Loucy (cell line): ENCODE measurements at regions not wholly inside any gene's neighbourhood (a gene's known extent, or its start where the extent isn't known, plus 50 kb on each side); places are given as distances from the start of the nearest gene placed in this dataset.

Source experiments
- H2AFZ ChIP-seq: fragments of 200-600 bp; sonication (generic); 2 replicates; pipeline ENCODE4 v1.6.0; 2016; ENCODE audit warnings: antibody characterized with exemption, mild to moderate bottlenecking, low read length, moderate library complexity
- H3F3A ChIP-seq: fragments of 200-600 bp; 2 replicates; pipeline ENCODE4 v1.6.0; 2016; ENCODE audit warnings: antibody characterized with exemption, low read depth, mild to moderate bottlenecking
- H3K27me3 ChIP-seq: fragments of 200-600 bp; sonication (generic); 2 replicates; pipeline ENCODE4 v1.6.1; 2014; ENCODE audit warnings: low read length, mild to moderate bottlenecking; ENCODE audit not compliant: insufficient read depth, poor library complexity, severe bottlenecking
- H3K36me3 ChIP-seq: fragments of 200-600 bp; sonication (generic); 2 replicates; pipeline ENCODE4 v1.6.1; 2016; ENCODE audit warnings: low read length; ENCODE audit not compliant: insufficient read depth
- H3K4me1 ChIP-seq: fragments of 200-600 bp; sonication (generic); 2 replicates; pipeline ENCODE4 v1.5.1; 2014; ENCODE audit warnings: low read length, mild to moderate bottlenecking; ENCODE audit not compliant: insufficient read depth, poor library complexity, severe bottlenecking
- H3K4me2 ChIP-seq: fragments of 200-600 bp; sonication (generic); 2 replicates; pipeline ENCODE4 v1.6.0; 2014; ENCODE audit warnings: antibody characterized with exemption, low read length, low read depth, mild to moderate bottlenecking; ENCODE audit not compliant: poor library complexity, severe bottlenecking
- H3K4me3 ChIP-seq: fragments of 200-600 bp; sonication (generic); 2 replicates; pipeline ENCODE4 v1.5.1; 2014; ENCODE audit warnings: low read length, mild to moderate bottlenecking, mixed read lengths; ENCODE audit not compliant: poor library complexity, severe bottlenecking
- H3K79me2 ChIP-seq: fragments of 200-600 bp; sonication (generic); 2 replicates; pipeline ENCODE4 v1.6.1; 2014; ENCODE audit warnings: low read length; ENCODE audit not compliant: insufficient read depth
- H3K9ac ChIP-seq: fragments of 200-600 bp; sonication (generic); 2 replicates; pipeline ENCODE4 v1.6.0; 2014; ENCODE audit warnings: mild to moderate bottlenecking, low read depth, low read length, moderate library complexity; ENCODE audit not compliant: poor library complexity, severe bottlenecking
- H3K9me2 ChIP-seq: fragments of 200-600 bp; sonication (generic); replicated peaks from 2 replicates; pipeline ENCODE4 v1.6.1; 2016; ENCODE audit warnings: low read depth, low read length, mixed read lengths
- H3K9me3 ChIP-seq: fragments of 200-600 bp; sonication (generic); 2 replicates; pipeline ENCODE4 v1.6.1; 2014; ENCODE audit warnings: mild to moderate bottlenecking, antibody characterized with exemption, low read length, low read depth; ENCODE audit not compliant: insufficient read depth
- H4K20me1 ChIP-seq: fragments of 200-600 bp; sonication (generic); 2 replicates; pipeline ENCODE4 v1.6.0; 2014; ENCODE audit warnings: antibody characterized with exemption, low read length, mild to moderate bottlenecking; ENCODE audit not compliant: insufficient read depth, poor library complexity, severe bottlenecking
- CTCF ChIP-seq: fragments of 200-600 bp; sonication (generic); conservative IDR thresholded peaks from 2 replicates; pipeline ENCODE4 v1.5.1; 2014; ENCODE audit warnings: mild to moderate bottlenecking, antibody characterized with exemption, low read length
- EZH2phosphoT487 ChIP-seq: fragments of 200-600 bp; IDR thresholded peaks from 2 replicates; pipeline ENCODE4 v1.6.1; 2018; ENCODE audit warnings: antibody characterized with exemption, mild to moderate bottlenecking, moderate library complexity, borderline replicate concordance

- H3K9ac ChIP-seq, result no peak overlapping the region
- H3K9me3 ChIP-seq, result no peaks in the 10 kb centered on the region
- H3K79me2 ChIP-seq, result no peaks in the 10 kb centered on the region
- H3F3A ChIP-seq, result no peaks in the 10 kb centered on the region
- no peaks in the 10 kb centered on the region for H3K27me3 ChIP-seq
- no peak overlapping the region for H3K4me2 ChIP-seq
- no peaks in the 10 kb centered on the region for H4K20me1 ChIP-seq
- TF ChIP-seq CTCF (no peak), EZH2phosphoT487 (no peak)
- no peak overlapping the region for H3K4me3 ChIP-seq
- H3K4me1 ChIP-seq, result no peaks in the 10 kb centered on the region
- no peak overlapping the region for H2AFZ ChIP-seq
- no peaks in the 10 kb centered on the region for H3K9me2 ChIP-seq
- no peaks in the 10 kb centered on the region for H3K36me3 ChIP-seq
These were observed 562.1 kb upstream of the KLHL29 start for GRCh38 chr2:22822835-22823234.

- no peak overlapping the region for H3K4me3 ChIP-seq
- no peak overlapping the region for H3K4me2 ChIP-seq
- no peak for TF ChIP-seq EZH2phosphoT487
- no peak for TF ChIP-seq CTCF
- H3K9me2 ChIP-seq, result no peaks in the 10 kb centered on the region
- H3K9ac ChIP-seq, result no peak overlapping the region
- H2AFZ ChIP-seq, result no peak overlapping the region
- H3K4me1 ChIP-seq, result no peaks in the 10 kb centered on the region
- H3K27me3 ChIP-seq, result no peaks in the 10 kb centered on the region
- H3F3A ChIP-seq, result no peaks in the 10 kb centered on the region
- H4K20me1 ChIP-seq, result no peaks in the 10 kb centered on the region
- H3K79me2 ChIP-seq, result no peaks in the 10 kb centered on the region
- no peaks in the 10 kb centered on the region for H3K36me3 ChIP-seq
- H3K9me3 ChIP-seq, result no peaks in the 10 kb centered on the region
These were observed 560.4 kb upstream of the KLHL29 start for GRCh38 chr2:22824618-22825017.

GRCh38 chr2:22826703-22827102 lies 558.3 kb upstream of the KLHL29 start:
- Histone ChIP-seq H3K9me2 (no peaks in the 10 kb centered on the region), H3K27me3 (no peaks in the 10 kb centered on the region), H3K36me3 (no peaks in the 10 kb centered on the region), H3K4me2 (no peak overlapping the region), H3K9ac (no peak overlapping the region), H3K79me2 (no peaks in the 10 kb centered on the region), H3K4me3 (no peak overlapping the region), H2AFZ (no peak overlapping the region), H3K4me1 (no peaks in the 10 kb centered on the region), H3F3A (no peaks in the 10 kb centered on the region), H3K9me3 (no peaks in the 10 kb centered on the region; the same call in 1 of the 2 replicates), H4K20me1 (no peaks in the 10 kb centered on the region)
- no peak for TF ChIP-seq EZH2phosphoT487
- TF ChIP-seq CTCF, result no peak
